ENCODE measurements at regions not wholly inside any gene's neighbourhood (a gene's known extent, or its start where the extent isn't known, plus 50 kb on each side); places are given as distances from the start of the nearest gene placed in this dataset.
"Not testable (repeated sequence)": the region's sequence is repeated elsewhere in the genome, so short reads cannot be mapped to it uniquely, and the experiment has no call there.

DNA sequence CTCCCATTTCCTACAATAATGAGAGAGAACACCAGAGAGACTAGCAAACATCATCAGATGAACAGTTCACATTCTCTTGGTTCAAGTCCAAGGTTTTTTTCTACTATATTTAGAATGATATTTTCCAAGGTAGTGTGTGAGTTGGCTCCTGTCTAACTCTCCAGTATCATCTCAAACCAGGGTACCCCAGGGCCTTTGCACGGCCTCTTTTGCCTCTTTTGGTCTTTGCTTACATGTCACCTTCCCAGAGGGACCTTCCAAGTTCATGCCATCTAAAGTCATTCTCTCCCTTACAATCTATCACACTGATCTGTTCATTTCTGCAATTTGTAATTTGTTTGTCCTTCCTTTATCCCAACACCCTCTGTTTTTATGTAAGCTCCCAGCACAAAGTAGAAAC is 264.5 kb downstream of the VRK1 start:
- no peak for TF ChIP-seq ZFX (IDR thresholded peaks at IDR 0.05)
- TF ChIP-seq, protein P1, sequence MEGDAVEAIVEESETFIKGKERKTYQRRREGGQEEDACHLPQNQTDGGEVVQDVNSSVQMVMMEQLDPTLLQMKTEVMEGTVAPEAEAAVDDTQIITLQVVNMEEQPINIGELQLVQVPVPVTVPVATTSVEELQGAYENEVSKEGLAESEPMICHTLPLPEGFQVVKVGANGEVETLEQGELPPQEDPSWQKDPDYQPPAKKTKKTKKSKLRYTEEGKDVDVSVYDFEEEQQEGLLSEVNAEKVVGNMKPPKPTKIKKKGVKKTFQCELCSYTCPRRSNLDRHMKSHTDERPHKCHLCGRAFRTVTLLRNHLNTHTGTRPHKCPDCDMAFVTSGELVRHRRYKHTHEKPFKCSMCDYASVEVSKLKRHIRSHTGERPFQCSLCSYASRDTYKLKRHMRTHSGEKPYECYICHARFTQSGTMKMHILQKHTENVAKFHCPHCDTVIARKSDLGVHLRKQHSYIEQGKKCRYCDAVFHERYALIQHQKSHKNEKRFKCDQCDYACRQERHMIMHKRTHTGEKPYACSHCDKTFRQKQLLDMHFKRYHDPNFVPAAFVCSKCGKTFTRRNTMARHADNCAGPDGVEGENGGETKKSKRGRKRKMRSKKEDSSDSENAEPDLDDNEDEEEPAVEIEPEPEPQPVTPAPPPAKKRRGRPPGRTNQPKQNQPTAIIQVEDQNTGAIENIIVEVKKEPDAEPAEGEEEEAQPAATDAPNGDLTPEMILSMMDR (conservative IDR thresholded peaks at IDR 0.05): no peak
- no peak overlapping the region for H3K27ac ChIP-seq

DNA sequence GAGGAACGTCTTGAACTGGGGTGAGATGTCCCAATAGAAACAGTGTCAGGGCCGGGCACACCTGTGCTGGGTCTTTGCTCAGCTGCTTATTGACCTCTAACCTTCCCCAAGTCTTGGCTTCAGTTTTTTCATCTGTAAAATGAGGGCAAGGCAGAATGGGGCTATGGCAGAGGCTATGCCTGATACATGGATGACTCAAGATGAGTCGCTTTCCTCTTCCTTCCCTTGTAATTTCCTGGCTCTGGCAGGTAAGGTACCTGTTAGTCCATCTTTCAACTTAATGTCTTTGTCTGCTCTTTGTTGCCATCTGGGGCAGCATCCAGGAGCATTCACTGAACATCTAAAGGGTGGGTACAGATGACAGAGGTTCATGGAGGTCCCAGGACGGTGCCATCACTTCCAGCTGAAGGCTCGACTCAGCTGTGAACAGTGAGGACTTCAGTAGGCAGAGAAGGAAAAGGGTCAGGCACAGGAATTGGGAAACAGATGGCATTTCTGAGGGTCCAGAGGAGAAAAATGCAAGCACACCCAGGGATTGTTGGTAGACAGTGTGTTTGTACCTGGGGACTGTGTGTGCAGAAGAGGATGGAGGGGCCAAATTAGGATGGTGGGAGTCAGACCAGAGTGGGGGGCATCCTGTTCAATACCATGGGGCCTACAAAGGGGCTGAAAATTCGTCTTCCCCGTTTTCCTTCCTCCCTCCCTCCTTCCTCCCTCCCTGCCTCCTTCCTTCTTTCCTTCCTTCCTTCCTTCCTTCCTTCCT is 268.3 kb downstream of the VRK1 start:
- no peak for TF ChIP-seq ZFX (IDR thresholded peaks at IDR 0.05)
- TF ChIP-seq, protein P1 (conservative IDR thresholded peaks at IDR 0.05): no peak
- no peak overlapping the region for H3K27ac ChIP-seq

DNA sequence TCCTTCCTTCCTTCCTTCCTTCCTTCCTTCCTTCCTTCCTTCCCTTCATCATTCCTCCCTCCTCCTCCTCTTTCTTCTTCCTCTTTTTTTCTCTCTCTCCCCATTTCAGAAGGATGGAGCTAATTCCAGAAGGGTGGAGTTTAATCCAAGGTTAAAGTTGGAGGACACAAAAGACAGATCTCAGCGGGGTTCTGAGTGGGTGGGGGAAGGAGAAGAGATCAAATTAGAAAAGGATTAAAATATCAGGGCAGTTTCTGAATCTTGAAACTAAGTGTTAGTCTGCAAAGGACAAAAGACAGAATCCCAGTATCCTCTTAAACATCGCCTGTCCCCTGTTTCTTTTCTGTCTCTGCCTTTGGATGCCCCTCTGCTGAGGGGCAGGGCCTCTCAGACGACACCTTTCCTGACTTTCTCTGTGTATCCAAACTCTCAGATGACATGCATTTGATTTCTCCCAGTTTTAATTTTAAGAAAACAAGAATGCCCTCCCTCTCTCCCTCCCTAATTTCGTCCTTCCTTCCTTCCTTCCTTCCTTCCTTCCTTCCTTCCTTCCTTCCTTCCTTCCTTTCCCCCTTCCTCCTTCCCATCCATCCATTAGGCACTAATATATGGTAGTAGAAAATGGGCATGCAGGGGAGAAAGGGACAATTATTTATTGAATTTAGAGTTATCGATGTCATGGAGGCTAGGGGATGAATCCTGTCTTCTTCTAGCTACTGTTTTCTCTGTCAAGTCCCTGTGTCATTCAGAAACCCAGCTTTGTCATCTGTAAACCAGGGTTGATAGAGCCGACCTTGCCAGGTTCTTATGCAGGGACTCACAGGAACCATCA is 269.1 kb downstream of the VRK1 start:
- TF ChIP-seq, protein P1 (conservative IDR thresholded peaks at IDR 0.05): no peak
- TF ChIP-seq ZFX (IDR thresholded peaks at IDR 0.05): no peak
- no peak overlapping the region for H3K27ac ChIP-seq

DNA sequence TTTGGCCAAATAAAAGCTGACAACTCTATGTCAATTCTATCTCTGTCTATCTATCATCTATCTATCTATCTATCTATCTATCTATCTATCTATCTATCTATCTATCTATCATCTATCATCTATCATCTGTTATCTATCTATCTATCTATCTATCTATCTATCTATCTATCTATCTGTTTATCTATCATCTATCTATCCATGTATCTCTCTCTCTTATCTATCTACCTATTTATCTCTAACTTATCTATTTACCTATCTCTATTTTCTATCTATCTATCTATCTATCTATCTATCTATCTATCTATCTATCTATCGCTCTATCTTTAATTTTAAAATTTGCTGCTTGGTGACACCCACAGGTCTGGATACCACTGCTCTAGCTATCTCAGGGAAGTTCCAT is 271.1 kb downstream of the VRK1 start:
- not testable (repeated sequence) for H3K27ac ChIP-seq

DNA sequence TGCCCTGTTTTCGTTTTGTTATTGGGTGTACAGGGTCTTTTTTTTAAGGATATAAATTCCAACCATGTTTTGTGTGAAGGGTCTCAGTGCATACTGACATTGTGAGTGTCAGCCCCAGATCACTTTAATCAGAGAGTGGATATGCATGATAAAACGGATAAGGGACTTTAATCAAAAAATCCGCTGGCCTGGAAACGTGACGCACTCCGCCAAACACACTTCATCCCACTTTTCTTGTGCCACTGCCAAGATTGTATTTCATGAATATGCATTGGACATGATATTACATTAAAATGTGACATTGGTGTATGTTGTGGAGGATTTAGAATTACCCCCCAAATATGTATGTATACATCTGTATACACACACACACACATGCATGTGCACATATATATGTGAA is 273.1 kb downstream of the VRK1 start:
- H3K27ac ChIP-seq: no peak overlapping the region
- no peak for TF ChIP-seq ZFX (IDR thresholded peaks at IDR 0.05)
- TF ChIP-seq, protein P1 (conservative IDR thresholded peaks at IDR 0.05): no peak

DNA sequence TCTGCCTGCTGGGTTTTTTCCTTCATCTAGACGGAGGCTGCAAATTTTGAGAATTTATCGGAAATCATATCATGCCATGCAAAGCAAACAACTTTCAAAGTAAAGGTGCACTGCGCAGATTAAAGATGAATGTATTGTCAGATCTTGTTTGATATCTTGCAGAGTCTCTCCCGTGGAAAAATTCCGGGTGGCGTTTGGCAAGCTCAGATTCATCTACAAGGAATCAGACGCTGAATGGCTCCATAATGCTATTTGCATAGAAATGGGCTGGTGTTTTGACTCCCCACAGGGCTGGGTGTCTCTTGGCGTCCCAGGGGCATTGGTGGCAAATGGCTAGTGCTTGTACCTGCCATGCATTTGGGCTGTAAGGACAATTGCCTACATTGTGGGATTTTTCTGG is 274.0 kb downstream of the VRK1 start:
- no peak for TF ChIP-seq ZFX (IDR thresholded peaks at IDR 0.05)
- TF ChIP-seq, protein P1 (conservative IDR thresholded peaks at IDR 0.05): no peak

DNA sequence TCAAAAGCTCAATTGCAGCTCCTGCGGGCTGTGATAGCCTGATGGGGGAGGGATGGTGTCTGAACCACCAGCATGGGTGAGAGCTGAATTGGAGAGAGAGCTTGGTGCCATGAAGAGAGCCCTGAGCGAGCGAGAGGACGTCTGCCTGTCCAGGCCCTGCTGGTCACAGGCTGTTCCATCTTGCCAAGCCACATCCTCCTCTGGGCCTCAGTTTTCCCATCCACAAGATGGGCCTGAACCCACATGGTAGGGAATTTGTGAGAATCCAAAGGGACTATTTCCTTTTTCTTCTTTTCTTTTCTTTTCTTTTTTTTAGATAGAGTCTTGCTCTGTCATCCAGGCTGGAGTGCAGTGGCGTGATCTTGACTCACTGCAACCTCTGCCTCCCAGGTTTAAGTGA is 276.4 kb downstream of the VRK1 start:
- no peak overlapping the region for H3K27ac ChIP-seq
- TF ChIP-seq ZFX (IDR thresholded peaks at IDR 0.05): no peak
- TF ChIP-seq, protein P1 (conservative IDR thresholded peaks at IDR 0.05): no peak

More for the DNA sequence above, 274.0 kb downstream of the VRK1 start:
- H3K27ac ChIP-seq: no peak overlapping the region
